ENCODE measurements at regions not wholly inside any gene's neighbourhood (a gene's known extent, or its start where the extent isn't known, plus 50 kb on each side); places are given as distances from the start of the nearest gene placed in this dataset.

GRCh38 chr5:89855417-89855816, 554.1 kb downstream of the CETN3 start:
- TF ChIP-seq, protein P1, sequence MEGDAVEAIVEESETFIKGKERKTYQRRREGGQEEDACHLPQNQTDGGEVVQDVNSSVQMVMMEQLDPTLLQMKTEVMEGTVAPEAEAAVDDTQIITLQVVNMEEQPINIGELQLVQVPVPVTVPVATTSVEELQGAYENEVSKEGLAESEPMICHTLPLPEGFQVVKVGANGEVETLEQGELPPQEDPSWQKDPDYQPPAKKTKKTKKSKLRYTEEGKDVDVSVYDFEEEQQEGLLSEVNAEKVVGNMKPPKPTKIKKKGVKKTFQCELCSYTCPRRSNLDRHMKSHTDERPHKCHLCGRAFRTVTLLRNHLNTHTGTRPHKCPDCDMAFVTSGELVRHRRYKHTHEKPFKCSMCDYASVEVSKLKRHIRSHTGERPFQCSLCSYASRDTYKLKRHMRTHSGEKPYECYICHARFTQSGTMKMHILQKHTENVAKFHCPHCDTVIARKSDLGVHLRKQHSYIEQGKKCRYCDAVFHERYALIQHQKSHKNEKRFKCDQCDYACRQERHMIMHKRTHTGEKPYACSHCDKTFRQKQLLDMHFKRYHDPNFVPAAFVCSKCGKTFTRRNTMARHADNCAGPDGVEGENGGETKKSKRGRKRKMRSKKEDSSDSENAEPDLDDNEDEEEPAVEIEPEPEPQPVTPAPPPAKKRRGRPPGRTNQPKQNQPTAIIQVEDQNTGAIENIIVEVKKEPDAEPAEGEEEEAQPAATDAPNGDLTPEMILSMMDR (IDR thresholded peaks at IDR 0.05; ENCODE audit: partially characterized antibody, unreplicated experiment) = no peak
- H3K4me1 Mint-ChIP-seq (ENCODE audit: low read depth, unreplicated experiment) = peaks cover under 1% of the 10 kb centered on the region
- no peak overlapping the region for H3K4me3 Mint-ChIP-seq (ENCODE audit: unreplicated experiment)
- H3K27ac Mint-ChIP-seq (ENCODE audit: unreplicated experiment) = no peak overlapping the region
- no peaks in the 10 kb centered on the region for H3K27me3 Mint-ChIP-seq (ENCODE audit: unreplicated experiment)
- no peak for DNase-seq
- no peaks in the 10 kb centered on the region for H3K9me3 Mint-ChIP-seq (ENCODE audit: unreplicated experiment)
- peaks cover 5% of the 10 kb centered on the region for H3K36me3 Mint-ChIP-seq (ENCODE audit: unreplicated experiment)

GRCh38 chr5:89851911-89852310, 557.6 kb downstream of the CETN3 start:
- peaks cover 4% of the 10 kb centered on the region for H3K4me1 Mint-ChIP-seq (ENCODE audit: low read depth, unreplicated experiment)
- H3K36me3 Mint-ChIP-seq (ENCODE audit: unreplicated experiment) = no peaks in the 10 kb centered on the region
- H3K9me3 Mint-ChIP-seq (ENCODE audit: unreplicated experiment) = no peaks in the 10 kb centered on the region
- DNase-seq = no peak
- no peak overlapping the region for H3K27ac Mint-ChIP-seq (ENCODE audit: unreplicated experiment)
- TF ChIP-seq, protein P1 (IDR thresholded peaks at IDR 0.05; ENCODE audit: partially characterized antibody, unreplicated experiment) = no peak
- no peak overlapping the region for H3K4me3 Mint-ChIP-seq (ENCODE audit: unreplicated experiment)
- H3K27me3 Mint-ChIP-seq (ENCODE audit: unreplicated experiment) = no peaks in the 10 kb centered on the region

GRCh38 chr5:89850513-89850865, 559.1 kb downstream of the CETN3 start:
- H3K27me3 Mint-ChIP-seq (ENCODE audit: unreplicated experiment) = no peaks in the 10 kb centered on the region
- H3K4me1 Mint-ChIP-seq (ENCODE audit: low read depth, unreplicated experiment) = peaks cover 4% of the 10 kb centered on the region
- H3K36me3 Mint-ChIP-seq (ENCODE audit: unreplicated experiment) = no peaks in the 10 kb centered on the region
- peak overlapping the region; percentile 5 for H3K27ac Mint-ChIP-seq (ENCODE audit: unreplicated experiment)
- peaks cover 3% of the 10 kb centered on the region for H3K9me3 Mint-ChIP-seq (ENCODE audit: unreplicated experiment)
- DNase-seq = no peak
- H3K4me3 Mint-ChIP-seq (ENCODE audit: unreplicated experiment) = no peak overlapping the region
- TF ChIP-seq, protein P1 (IDR thresholded peaks at IDR 0.05; ENCODE audit: partially characterized antibody, unreplicated experiment) = no peak

- no peaks in the 10 kb centered on the region for H3K36me3 Mint-ChIP-seq (ENCODE audit: unreplicated experiment)
- H3K9me3 Mint-ChIP-seq (ENCODE audit: unreplicated experiment) = peaks cover 3% of the 10 kb centered on the region
- H3K27me3 Mint-ChIP-seq (ENCODE audit: unreplicated experiment) = no peaks in the 10 kb centered on the region
- H3K4me1 Mint-ChIP-seq (ENCODE audit: low read depth, unreplicated experiment) = peaks cover 4% of the 10 kb centered on the region
- peak overlapping the region; percentile 15 for H3K27ac Mint-ChIP-seq (ENCODE audit: unreplicated experiment)
- TF ChIP-seq, protein P1 (IDR thresholded peaks at IDR 0.05; ENCODE audit: partially characterized antibody, unreplicated experiment) = no peak
- no peak for DNase-seq
- no peak overlapping the region for H3K4me3 Mint-ChIP-seq (ENCODE audit: unreplicated experiment)
Measured at GRCh38 chr5:89849830-89850512, 559.6 kb downstream of the CETN3 start.

DNA sequence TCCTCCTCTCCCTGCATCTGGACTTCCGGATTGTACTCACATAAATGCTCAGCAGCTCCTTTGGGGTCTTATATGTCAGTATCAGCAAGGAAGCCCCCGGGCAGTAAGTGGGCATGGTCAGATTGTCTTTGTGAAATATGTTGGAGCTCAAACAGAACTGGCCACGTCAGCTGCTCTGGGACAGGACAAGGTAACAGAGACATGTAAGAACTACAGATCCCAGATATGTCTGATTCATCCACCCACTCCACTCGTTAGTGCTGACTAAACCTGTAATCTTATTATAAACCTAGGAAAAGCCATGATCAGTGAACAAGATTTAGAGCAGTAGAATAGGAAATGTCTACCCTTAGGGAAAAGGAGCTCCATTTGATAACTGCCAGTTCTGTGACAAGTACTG, 561.8 kb downstream of the CETN3 start:
- no peak for DNase-seq
- H3K27ac Mint-ChIP-seq (ENCODE audit: unreplicated experiment) = no peak overlapping the region
- TF ChIP-seq, protein P1 (IDR thresholded peaks at IDR 0.05; ENCODE audit: partially characterized antibody, unreplicated experiment) = no peak
- H3K36me3 Mint-ChIP-seq (ENCODE audit: unreplicated experiment) = no peaks in the 10 kb centered on the region
- H3K4me1 Mint-ChIP-seq (ENCODE audit: low read depth, unreplicated experiment) = peaks cover 5% of the 10 kb centered on the region
- peaks cover 3% of the 10 kb centered on the region for H3K9me3 Mint-ChIP-seq (ENCODE audit: unreplicated experiment)
- no peaks in the 10 kb centered on the region for H3K27me3 Mint-ChIP-seq (ENCODE audit: unreplicated experiment)
- H3K4me3 Mint-ChIP-seq (ENCODE audit: unreplicated experiment) = no peak overlapping the region
